HEK293 (cell line): ENCODE measurements at regions not wholly inside any gene's neighbourhood (a gene's known extent, or its start where the extent isn't known, plus 50 kb on each side); places are given as distances from the start of the nearest gene placed in this dataset.

Source experiments
- KLF16 ChIP-seq: fragments of 450-650 bp; formaldehyde crosslinking; IDR thresholded peaks from 2 replicates; pipeline ENCODE4 v1.5.1; 2017; ENCODE audit warnings: missing biosample characterization, missing genetic modification characterization
- PRDM1 ChIP-seq: fragments of 450-650 bp; formaldehyde crosslinking; IDR thresholded peaks from 2 replicates; pipeline ENCODE4; 2016; ENCODE audit warnings: missing biosample characterization, missing genetic modification characterization
- REST ChIP-seq: fragments of 450-650 bp; formaldehyde crosslinking; IDR thresholded peaks from 2 replicates; pipeline ENCODE4 v1.5.1; 2016; ENCODE audit warnings: missing biosample characterization, missing genetic modification characterization
- YY2 ChIP-seq: fragments of 450-650 bp; formaldehyde crosslinking; IDR thresholded peaks from 2 replicates; pipeline ENCODE4 v1.5.1; 2016; ENCODE audit warnings: missing biosample characterization, missing genetic modification characterization
- ZNF155 ChIP-seq: fragments of 450-650 bp; formaldehyde crosslinking; IDR thresholded peaks from 2 replicates; pipeline ENCODE4 v1.5.1; 2016; ENCODE audit warnings: missing biosample characterization, missing genetic modification characterization
- ZNF221 ChIP-seq: fragments of 450-650 bp; formaldehyde crosslinking; IDR thresholded peaks from 2 replicates; pipeline ENCODE4 v1.5.1; 2017; ENCODE audit warnings: missing biosample characterization, missing genetic modification characterization, borderline replicate concordance
- ZNF239 ChIP-seq: fragments of 450-650 bp; formaldehyde crosslinking; IDR thresholded peaks from 2 replicates; pipeline ENCODE4 v1.5.1; 2016; ENCODE audit warnings: missing biosample characterization, missing genetic modification characterization
- ZNF302 ChIP-seq: fragments of 450-650 bp; formaldehyde crosslinking; IDR thresholded peaks from 2 replicates; pipeline ENCODE4 v1.5.1; 2016; ENCODE audit warnings: missing biosample characterization, missing genetic modification characterization, low read depth
- ZNF350 ChIP-seq: fragments of 450-650 bp; formaldehyde crosslinking; IDR thresholded peaks from 2 replicates; pipeline ENCODE4 v1.5.0; 2017; ENCODE audit warnings: missing biosample characterization, mild to moderate bottlenecking, missing genetic modification characterization
- ZNF530 ChIP-seq: fragments of 450-650 bp; formaldehyde crosslinking; IDR thresholded peaks from 2 replicates; pipeline ENCODE4 v1.5.1; 2016; ENCODE audit warnings: low read depth, missing biosample characterization, missing genetic modification characterization
- ZNF610 ChIP-seq: fragments of 450-650 bp; formaldehyde crosslinking; IDR thresholded peaks from 2 replicates; pipeline ENCODE4 v1.5.1; 2016; ENCODE audit warnings: missing biosample characterization, missing genetic modification characterization, borderline replicate concordance
- TF ChIP-seq, protein P1 (sequence below): fragments of 450-650 bp; formaldehyde crosslinking; IDR thresholded peaks from 2 replicates; pipeline ENCODE4 v1.5.1; 2016; ENCODE audit warnings: missing biosample characterization, missing genetic modification characterization

DNA sequence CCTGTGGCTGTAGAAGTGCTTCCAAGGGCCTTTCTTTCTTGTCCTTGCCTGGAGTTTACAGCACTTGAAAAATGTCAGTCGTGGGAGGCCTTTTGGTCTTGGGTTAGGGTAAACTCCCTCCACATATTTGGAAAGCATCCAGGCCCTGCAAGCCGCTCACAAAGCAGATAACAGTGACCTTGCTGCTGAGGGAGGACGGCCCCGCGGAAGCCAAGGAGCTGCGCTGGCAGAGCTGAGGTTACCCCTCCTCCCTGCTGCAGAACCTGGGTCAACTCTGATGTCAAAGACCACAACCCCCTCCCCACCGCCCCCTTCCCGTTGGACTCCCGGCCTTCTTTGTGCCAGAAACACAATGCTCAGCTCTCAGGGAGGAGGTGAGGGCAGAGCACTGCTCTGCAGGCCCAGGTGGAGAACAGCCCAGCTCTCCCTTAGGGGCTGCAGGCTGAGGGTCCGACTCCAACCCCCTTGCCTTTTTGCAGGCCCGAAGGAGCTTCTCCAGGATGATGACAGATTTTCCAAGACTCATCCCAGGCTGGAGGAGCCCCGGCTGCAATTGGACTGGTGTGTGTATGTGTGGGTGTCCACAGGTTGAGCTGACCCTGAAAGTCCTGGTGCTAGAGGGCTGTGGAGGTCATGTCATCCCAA, 957.6 kb upstream of the ZNF722 start:
- TF ChIP-seq PRDM1 (tag by site-specific recombination) (no peak), ZNF239 (no peak), ZNF350 (tag by site-specific recombination) (no peak), ZNF610 (no peak), KLF16 (no peak), ZNF530 (tag by site-specific recombination) (no peak), ZNF155 (tag by site-specific recombination) (no peak), YY2 (tag by site-specific recombination) (no peak), ZNF221 (tag by site-specific recombination) (no peak), ZNF302 (tag by site-specific recombination) (no peak), REST (no peak)
- TF ChIP-seq, protein P1, sequence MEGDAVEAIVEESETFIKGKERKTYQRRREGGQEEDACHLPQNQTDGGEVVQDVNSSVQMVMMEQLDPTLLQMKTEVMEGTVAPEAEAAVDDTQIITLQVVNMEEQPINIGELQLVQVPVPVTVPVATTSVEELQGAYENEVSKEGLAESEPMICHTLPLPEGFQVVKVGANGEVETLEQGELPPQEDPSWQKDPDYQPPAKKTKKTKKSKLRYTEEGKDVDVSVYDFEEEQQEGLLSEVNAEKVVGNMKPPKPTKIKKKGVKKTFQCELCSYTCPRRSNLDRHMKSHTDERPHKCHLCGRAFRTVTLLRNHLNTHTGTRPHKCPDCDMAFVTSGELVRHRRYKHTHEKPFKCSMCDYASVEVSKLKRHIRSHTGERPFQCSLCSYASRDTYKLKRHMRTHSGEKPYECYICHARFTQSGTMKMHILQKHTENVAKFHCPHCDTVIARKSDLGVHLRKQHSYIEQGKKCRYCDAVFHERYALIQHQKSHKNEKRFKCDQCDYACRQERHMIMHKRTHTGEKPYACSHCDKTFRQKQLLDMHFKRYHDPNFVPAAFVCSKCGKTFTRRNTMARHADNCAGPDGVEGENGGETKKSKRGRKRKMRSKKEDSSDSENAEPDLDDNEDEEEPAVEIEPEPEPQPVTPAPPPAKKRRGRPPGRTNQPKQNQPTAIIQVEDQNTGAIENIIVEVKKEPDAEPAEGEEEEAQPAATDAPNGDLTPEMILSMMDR: no peak
